IPS-NIHi7 (cell line): ENCODE measurements at regions not wholly inside any gene's neighbourhood (a gene's known extent, or its start where the extent isn't known, plus 50 kb on each side); places are given as distances from the start of the nearest gene placed in this dataset.

ENCODE experiments used
- DNase-seq: peaks from one replicate; pipeline ENCODE4 v3.0.0; 2012; ENCODE audit warnings: mixed read lengths; ENCODE audit errors: extremely low spot score

- DNase-seq = no peak
These were observed 88.0 kb upstream of the CTNNA1 start for GRCh38 chr5:138665261-138665660.

- peak; percentile 58 for DNase-seq
These were observed 88.8 kb upstream of the CTNNA1 start for GRCh38 chr5:138664276-138664943.

- DNase-seq = no peak
These were observed 88.4 kb upstream of the HSPA9 start for GRCh38 chr5:138663561-138663960.

GRCh38 chr5:138663009-138663408, 87.8 kb upstream of the HSPA9 start:
- no peak for DNase-seq

- no peak for DNase-seq
These were observed 87.4 kb upstream of the HSPA9 start for GRCh38 chr5:138662599-138662998.

GRCh38 chr5:138661991-138662434, 86.8 kb upstream of the HSPA9 start:
- DNase-seq = no peak

GRCh38 chr5:138661291-138661960, 86.2 kb upstream of the HSPA9 start:
- no peak for DNase-seq

GRCh38 chr5:138660051-138660572, 84.9 kb upstream of the HSPA9 start:
- no peak for DNase-seq

GRCh38 chr5:138659561-138659960, 84.4 kb upstream of the HSPA9 start:
- no peak for DNase-seq

GRCh38 chr5:138659121-138659520, 83.9 kb upstream of the HSPA9 start:
- DNase-seq = no peak

GRCh38 chr5:138658676-138659075, 83.5 kb upstream of the HSPA9 start:
- DNase-seq = no peak

GRCh38 chr5:138657360-138657759, 82.2 kb upstream of the HSPA9 start:
- DNase-seq = no peak

GRCh38 chr5:138656916-138657315, 81.7 kb upstream of the HSPA9 start:
- DNase-seq = no peak

- no peak for DNase-seq
These were observed 80.5 kb upstream of the HSPA9 start for GRCh38 chr5:138655530-138656190.

GRCh38 chr5:138654281-138654867, 79.2 kb upstream of the HSPA9 start:
- DNase-seq = peak; percentile 47

- peak; percentile 46 for DNase-seq
These were observed 78.3 kb upstream of the HSPA9 start for GRCh38 chr5:138653502-138653901.

GRCh38 chr5:138651767-138652117, 76.5 kb upstream of the HSPA9 start:
- DNase-seq = no peak

- DNase-seq = no peak
These were observed 76.0 kb upstream of the HSPA9 start for GRCh38 chr5:138651058-138651766.

GRCh38 chr5:138650196-138650595, 75.0 kb upstream of the HSPA9 start:
- no peak for DNase-seq

- DNase-seq = no peak
These were observed 74.6 kb upstream of the HSPA9 start for GRCh38 chr5:138649775-138650174.

GRCh38 chr5:138649316-138649720, 74.1 kb upstream of the HSPA9 start:
- no peak for DNase-seq

- DNase-seq = no peak
These were observed 73.6 kb upstream of the HSPA9 start for GRCh38 chr5:138648841-138649240.
